OCI-LY1 (cell line): ENCODE measurements at regions not wholly inside any gene's neighbourhood (a gene's known extent, or its start where the extent isn't known, plus 50 kb on each side); places are given as distances from the start of the nearest gene placed in this dataset.

Experiments used
- CTCF ChIP-seq: fragments of 200-600 bp; sonication (generic), shearing (Covaris generic); IDR thresholded peaks from 2 replicates; pipeline ENCODE4 v1.5.1; 2017; ENCODE audit warnings: mild to moderate bottlenecking, antibody characterized with exemption, low read length, moderate library complexity, mixed read lengths
- EZH2 ChIP-seq: fragments of 200-600 bp; sonication (generic), shearing (Covaris generic); IDR thresholded peaks from 2 replicates; pipeline ENCODE4 v1.8.0; 2017; ENCODE audit warnings: borderline replicate concordance, mixed run types, mild to moderate bottlenecking, antibody characterized with exemption, low read length, moderate library complexity, mixed read lengths

DNA sequence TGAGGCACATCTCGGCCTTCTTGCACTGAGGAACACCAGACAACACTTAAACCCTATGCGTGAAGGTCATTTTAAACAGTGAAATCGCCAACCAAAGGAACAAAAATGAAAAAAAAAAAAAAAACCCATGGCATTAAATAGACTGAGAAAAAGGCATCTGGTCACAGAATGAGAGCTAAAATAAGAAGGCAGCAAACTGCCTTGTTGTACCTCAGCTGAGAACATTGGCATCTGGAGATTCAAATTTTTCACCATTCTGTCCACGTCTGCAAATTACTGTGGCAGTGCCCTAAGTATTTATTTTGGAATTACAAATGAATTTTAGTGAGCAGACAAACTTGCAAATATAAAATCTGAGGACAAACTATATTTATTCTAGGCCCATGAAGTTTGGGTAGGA is 82.6 kb upstream of the POU1F1 start:
- TF ChIP-seq CTCF: no peak
- TF ChIP-seq EZH2: no peak
